ENCODE measurements at regions not wholly inside any gene's neighbourhood (a gene's known extent, or its start where the extent isn't known, plus 50 kb on each side); places are given as distances from the start of the nearest gene placed in this dataset.

- Histone ChIP-seq H3K9me3 (ENCODE audit: insufficient read depth in 2 of 2, low read depth in 1 of 2, low read length in 1 of 2) (no peaks in the 10 kb centered on the region), H3K36me3 (ENCODE audit: control insufficient read depth in 2 of 4, insufficient read depth in 4 of 4, low read length in 3 of 4) (no peaks in the 10 kb centered on the region), H4K20me1 (replicated peaks in 1 of 2; ENCODE audit: control insufficient read depth in 1 of 2, insufficient read depth in 2 of 2, low read length in 2 of 2) (no peaks in the 10 kb centered on the region), H3K27ac (ENCODE audit: low read depth, low read length) (no peak overlapping the region), H3K23me2 (ENCODE audit: low read depth, low read length) (no peaks in the 10 kb centered on the region), H3K18ac (ENCODE audit: extremely low read depth, low read length) (no peak overlapping the region), H2AFZ (ENCODE audit: low read length) (no peak overlapping the region), H3K4me2 (ENCODE audit: insufficient read depth in 1 of 2, low read depth in 2 of 2, low read length in 2 of 2) (no peak overlapping the region), H2BK15ac (ENCODE audit: low read length) (no peak overlapping the region), H3K23ac (ENCODE audit: insufficient read length) (no peak overlapping the region), H3K56ac (replicated peaks; ENCODE audit: insufficient read length, low read depth, low read length) (no peak overlapping the region), H3K4me1 (replicated peaks in 1 of 4; ENCODE audit: control insufficient read depth in 3 of 4, insufficient read depth in 4 of 4, low read length in 3 of 4) (no peaks in the 10 kb centered on the region), H3K27me3 (replicated peaks in 1 of 4; ENCODE audit: control insufficient read depth in 3 of 4, extremely low read depth in 1 of 4, insufficient read depth in 3 of 4, low read length in 3 of 4) (no peaks in the 10 kb centered on the region), H3K14ac (ENCODE audit: insufficient read length) (no peak overlapping the region), H3K4me3 (ENCODE audit: extremely low read depth in 1 of 4, insufficient read depth in 2 of 4, low read depth in 3 of 4, low read length in 4 of 4) (no peak overlapping the region), H2BK5ac (ENCODE audit: low read depth, low read length) (no peak overlapping the region), H3K4ac (replicated peaks; ENCODE audit: insufficient read length, low read depth, low read length) (no peak overlapping the region), H3K79me1 (ENCODE audit: low read depth, low read length) (no peaks in the 10 kb centered on the region), H3K79me2 (ENCODE audit: control insufficient read depth in 1 of 2, insufficient read depth in 2 of 2, low read length in 2 of 2) (no peaks in the 10 kb centered on the region), H4K5ac (ENCODE audit: insufficient read length, low read depth, low read length) (no peak overlapping the region), H4K91ac (replicated peaks; ENCODE audit: insufficient read length, low read length) (no peak overlapping the region), H2BK120ac (replicated peaks; ENCODE audit: low read depth, low read length) (no peak overlapping the region), H2AK5ac (ENCODE audit: low read depth, low read length) (no peak overlapping the region), H3K9ac (replicated peaks in 1 of 4; ENCODE audit: extremely low read depth in 1 of 4, low read depth in 3 of 4, low read length in 3 of 4) (no peak overlapping the region), H4K8ac (ENCODE audit: extremely low read depth, insufficient read depth, low read length) (no peak overlapping the region), H2BK12ac (ENCODE audit: low read depth, low read length) (no peak overlapping the region), H2BK20ac (ENCODE audit: low read length) (no peak overlapping the region)
- 92% methylated on average over 4 of the region's 4 CpGs; no CpG with 5 or more reads in 1 of the 2 experiments for WGBS, 2 experiments (ENCODE audit: extremely low coverage in 1 of 2, insufficient coverage in 1 of 2, insufficient read length in 1 of 2, insufficient replicate concordance in 2 of 2, low coverage in 1 of 2, low lambda C conversion rate in 2 of 2, missing lambda C conversion rate in 1 of 2)
- DNase-seq (ENCODE audit: low read depth in 1 of 2, low spot score in 2 of 2) (no peak), FAIRE-seq (no peak)
- CTCF ChIA-PET (ENCODE audit: partially characterized antibody): interaction anchor here (0.9 kb wide), 1 partner anchor 273 kb away, joined by 4 read pairs; no protein-coding TSS in a partner anchor
- POLR2A ChIA-PET (ENCODE audit: partially characterized antibody): no interaction called here
- no peak for TF ChIP-seq SRF (IDR thresholded peaks at IDR 0.05; ENCODE audit: low read depth, low read length)
- no peak for TF ChIP-seq JUN (IDR thresholded peaks at IDR 0.05; ENCODE audit: low read depth, low read length)
- TF ChIP-seq SP1 (IDR thresholded peaks at IDR 0.05; ENCODE audit: low read depth, low read length): no peak
These were observed 222.9 kb upstream of the FN1 start for GRCh38 chr2:215658635-215659305.

All from H1 (cell line).